HG02938 (cell line): ENCODE measurements at regions not wholly inside any gene's neighbourhood (a gene's known extent, or its start where the extent isn't known, plus 50 kb on each side); places are given as distances from the start of the nearest gene placed in this dataset.
A peak's percentile ranks its signal among the peaks of the same experiment; 100 is the strongest.

ENCODE experiments used
- ATAC-seq: cut with Tn5 transposase; IDR thresholded peaks from one replicate; pipeline ENCODE4 v1.9.1; 2021; ENCODE audit warnings: mild to moderate bottlenecking, moderate library complexity; ENCODE audit not compliant: unreplicated experiment

- no peak for ATAC-seq
Observed at GRCh38 chrX:10800796-10801195, 180.4 kb upstream of the MID1 start.

DNA sequence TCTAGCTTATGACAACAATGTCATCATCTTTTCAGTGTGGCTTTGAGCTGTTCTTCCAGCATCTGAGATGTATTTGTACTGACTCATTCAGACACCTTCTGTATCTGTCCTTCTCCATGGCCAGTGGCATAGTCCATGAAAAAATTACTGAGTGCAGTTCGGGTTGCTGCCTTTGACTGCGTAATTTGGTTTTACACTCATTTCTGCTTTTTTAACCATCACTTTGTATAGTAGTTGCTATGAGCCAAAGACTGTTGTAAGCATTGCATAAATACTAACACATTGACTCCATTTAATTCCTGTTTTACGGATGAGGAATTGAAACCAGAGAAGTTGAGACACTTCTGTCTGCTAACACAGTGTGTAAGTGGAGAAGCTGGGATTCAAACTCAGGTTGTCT lies 190.7 kb upstream of the MID1 start:
- ATAC-seq = no peak

DNA sequence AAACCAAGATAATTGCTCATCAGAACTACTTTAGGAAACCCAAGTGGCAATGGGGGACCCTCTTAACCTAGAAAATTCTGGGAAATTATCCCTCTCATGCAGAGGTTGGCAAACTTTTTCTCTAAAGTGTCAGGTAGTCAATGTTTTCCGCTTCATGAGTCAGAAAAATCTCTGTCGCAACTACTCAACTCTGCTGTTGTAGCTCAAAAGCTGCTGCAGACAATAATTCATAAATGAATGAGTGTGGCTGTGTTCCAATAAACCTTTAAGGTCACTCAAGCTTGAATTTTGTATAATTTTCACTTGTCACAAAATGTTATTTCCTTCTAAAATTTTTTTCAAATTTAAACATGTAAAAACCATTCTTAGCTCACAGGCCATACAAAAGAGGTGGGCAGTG lies 193.4 kb upstream of the MID1 start:
- no peak for ATAC-seq

- no peak for ATAC-seq
Observed at GRCh38 chrX:10818651-10819050, 198.3 kb upstream of the MID1 start.

DNA sequence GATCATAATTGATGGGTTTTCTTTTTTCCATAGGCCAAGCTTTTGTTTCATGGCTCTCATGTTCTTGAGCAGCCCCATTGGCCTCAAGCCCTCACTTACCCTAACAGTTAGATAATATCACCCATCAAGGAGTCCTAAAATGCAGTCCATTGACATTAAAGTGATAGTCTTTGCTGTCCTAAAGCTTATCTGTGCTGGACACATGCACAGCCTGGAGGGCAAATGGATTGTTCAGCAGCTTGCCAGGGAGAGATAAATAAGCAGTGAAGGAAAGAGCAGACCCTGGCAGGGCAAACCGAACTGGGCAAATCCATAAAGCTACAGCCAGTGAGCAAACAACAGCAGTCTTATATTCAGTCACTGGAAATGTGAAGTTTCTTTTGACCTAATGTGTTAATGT lies 199.6 kb upstream of the MID1 start:
- ATAC-seq = no peak

- ATAC-seq = no peak
Observed at GRCh38 chrX:10821293-10821692, 200.9 kb upstream of the MID1 start.

- no peak for ATAC-seq
Observed at GRCh38 chrX:10828036-10828435, 207.7 kb upstream of the MID1 start.

- ATAC-seq = no peak
Observed at GRCh38 chrX:10828640-10829039, 208.3 kb upstream of the MID1 start.

DNA sequence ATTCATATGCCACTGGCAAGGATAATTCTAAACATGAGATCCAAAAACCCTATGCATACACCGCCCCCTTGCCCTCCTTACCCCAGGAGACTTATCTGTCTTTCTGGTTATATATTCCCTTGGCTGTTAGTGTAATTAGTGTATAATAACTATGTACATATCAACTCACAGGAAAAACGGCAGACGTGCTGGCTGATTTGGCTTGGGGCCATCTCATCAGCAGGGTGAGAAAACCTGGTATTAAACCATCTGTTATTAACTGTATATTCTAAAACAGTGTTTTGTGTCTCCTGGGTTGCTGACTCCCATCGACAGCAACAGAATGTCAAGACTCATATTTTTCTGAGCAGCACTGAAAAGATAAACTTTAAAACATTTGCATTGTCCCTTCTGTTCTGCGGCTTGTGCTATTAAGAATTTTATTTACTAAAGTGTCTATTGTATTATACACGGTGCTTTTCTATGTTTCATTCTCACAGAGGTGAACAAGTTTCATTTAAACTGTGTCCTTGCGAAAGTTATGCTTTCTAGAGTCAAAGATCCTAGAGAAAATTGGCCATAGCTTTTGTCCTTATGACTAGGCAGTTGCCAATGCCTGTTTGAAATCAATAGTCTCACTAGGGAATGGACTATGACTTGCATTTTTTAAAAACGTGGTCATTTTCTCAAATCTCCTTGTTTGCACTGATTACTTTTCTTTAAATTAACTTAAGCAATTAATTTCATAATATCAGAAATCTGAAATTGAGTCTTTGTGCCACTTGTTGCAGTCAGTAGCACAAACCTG lies 211.5 kb upstream of the MID1 start:
- ATAC-seq = no peak

- ATAC-seq = no peak
Observed at GRCh38 chrX:10833299-10834169, 213.1 kb upstream of the MID1 start.

DNA sequence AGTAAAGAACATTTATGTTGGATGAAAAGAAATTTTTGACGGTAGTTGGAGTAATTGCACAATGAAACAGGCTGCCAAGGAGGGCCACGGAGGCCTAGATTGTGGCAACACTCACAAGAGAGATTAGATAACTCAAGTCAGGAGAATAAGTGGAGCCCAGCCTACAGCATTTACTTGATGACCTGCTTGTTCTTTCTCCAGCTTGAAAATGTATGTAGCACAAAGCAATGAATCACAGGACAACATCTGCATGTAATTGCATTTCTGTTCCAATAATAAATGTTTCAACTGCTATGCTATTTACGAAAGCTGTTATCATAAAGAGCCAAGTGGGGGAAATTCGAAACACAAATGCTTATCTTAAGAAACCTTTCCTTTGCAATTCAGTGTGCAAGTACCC lies 221.2 kb upstream of the MID1 start:
- ATAC-seq = no peak

DNA sequence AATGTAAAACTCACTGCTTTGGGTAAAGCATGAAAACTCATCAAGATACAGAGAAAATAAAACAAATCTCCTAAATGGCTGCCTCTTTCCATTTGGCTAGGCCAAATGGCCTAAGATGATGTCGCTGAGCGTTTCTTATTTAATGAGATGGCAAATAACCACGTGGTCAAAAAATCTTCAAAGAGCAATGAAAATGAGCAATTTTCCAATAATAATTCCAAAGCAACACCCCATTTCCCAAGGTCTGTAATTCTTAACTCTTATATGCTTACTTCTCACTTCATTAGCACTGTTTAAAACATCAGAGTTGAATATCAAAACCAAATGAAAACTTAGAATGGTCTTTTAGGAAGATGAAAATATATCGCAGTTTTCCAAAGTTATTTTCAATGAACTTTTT lies 222.3 kb upstream of the MID1 start:
- no peak for ATAC-seq

DNA sequence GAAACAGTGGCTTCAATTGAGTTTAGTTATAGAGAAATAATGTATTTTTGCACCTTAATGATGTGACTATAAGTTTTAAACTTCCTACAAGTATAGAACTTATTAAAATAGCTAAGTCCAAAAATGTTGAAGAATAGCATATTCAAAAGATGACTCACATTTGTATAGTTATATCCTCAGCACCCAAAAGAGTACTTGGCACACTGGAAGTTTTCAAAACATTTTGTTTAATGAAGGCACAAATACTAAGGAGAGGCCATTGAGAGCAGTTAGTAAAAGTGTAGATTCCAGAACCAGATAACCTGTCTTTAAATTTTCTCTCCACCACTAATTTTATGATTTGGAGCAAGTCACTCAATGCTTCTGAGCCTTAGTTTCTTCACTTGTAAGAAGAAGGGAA lies 226.9 kb upstream of the MID1 start:
- no peak for ATAC-seq

DNA sequence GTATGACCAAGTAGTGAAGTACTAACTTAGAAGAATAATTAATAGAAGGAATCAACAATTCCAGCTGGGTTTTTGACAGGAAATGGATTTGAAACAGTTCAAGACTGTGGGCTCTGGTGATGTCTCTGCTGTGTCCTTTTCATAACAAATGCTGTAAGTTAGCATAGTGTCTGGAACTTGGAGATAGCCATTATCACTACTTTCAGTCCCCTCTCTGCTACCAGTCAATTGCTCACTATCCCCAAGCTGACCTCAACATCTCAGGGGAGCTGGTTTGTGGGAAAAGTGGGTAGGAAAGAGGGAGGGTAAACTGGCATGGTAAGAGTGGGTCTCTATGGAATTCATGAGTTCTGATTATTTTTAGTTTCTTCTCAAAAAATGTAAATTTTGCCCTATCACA lies 231.4 kb upstream of the MID1 start:
- ATAC-seq = no peak

DNA sequence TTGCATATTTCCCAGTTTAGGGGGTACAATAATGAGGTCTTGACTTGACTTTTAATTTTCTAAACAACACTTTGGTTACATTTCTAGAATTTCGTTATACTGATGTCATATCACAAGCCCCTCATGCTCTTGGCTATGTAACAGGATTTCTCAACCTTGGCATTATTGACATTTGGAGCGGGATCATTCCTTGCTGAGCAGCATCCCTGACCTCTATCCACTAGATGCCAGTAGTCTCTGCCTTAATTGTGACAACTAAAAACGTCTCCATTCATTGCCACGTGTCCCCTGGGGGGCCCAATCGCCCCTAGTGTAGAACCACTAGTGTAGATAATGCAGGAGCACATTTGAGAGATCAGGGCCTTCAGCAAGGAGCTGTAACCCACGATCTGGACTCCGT lies 234.2 kb upstream of the MID1 start:
- ATAC-seq = no peak

- ATAC-seq = no peak
Observed at GRCh38 chrX:10855845-10856244, 235.5 kb upstream of the MID1 start.

- ATAC-seq = no peak
Observed at GRCh38 chrX:10856797-10857196, 236.4 kb upstream of the MID1 start.

GRCh38 chrX:10859353-10859752 lies 239.0 kb upstream of the MID1 start:
- no peak for ATAC-seq

- ATAC-seq = peak; percentile 73
Observed at GRCh38 chrX:10875995-10876394, 235.1 kb upstream of the HCCS start.

- no peak for ATAC-seq
Observed at GRCh38 chrX:10882484-10882883, 228.6 kb upstream of the HCCS start.

DNA sequence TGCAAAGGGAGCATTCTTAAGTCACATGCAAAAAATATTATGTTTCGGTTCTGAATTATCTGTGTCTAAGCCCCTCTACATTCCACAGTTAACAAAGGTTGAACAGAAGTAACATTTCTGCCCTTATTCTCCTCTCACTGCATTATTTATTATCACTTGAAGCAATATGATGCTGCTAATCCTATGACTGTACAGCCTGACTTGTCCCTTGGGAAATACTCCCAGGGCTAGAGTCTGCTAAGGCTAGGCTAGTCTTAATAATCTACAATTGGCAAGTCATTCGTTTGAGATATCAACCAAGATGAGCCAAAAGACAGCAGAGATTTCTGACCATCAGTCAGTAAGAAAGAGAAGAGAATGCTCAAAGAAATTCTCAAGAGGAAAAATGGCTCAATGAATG lies 226.9 kb upstream of the HCCS start:
- ATAC-seq = no peak

DNA sequence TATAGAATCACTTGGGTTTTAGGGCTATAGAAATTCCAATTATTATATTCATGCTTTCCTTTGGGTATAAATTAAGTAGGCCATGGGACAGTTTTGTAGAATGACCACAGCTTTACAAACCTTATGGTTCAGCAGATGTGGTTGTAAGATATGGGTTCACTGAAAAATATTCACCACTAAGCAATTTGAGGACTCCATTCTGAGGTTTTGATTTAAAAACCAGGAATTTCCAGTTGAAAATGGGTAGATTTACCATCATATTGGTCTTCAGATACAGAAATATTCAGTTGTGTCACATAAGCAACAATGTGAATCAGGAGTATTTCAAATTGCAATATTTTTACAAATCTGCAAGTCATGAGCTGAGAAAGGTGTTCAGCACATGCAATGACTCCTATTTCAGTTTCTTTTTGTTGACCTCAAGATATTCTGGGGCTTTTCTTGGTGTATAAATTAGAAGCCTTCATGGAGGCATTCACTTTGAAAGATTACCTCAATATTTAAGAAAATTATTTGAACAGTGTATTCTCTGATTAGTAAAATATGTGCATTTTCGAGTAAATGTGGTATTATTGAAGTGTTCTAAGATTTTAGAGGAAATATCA lies 218.4 kb upstream of the HCCS start:
- no peak for ATAC-seq
